H1 (cell line): ENCODE measurements at regions not wholly inside any gene's neighbourhood (a gene's known extent, or its start where the extent isn't known, plus 50 kb on each side); places are given as distances from the start of the nearest gene placed in this dataset.

ENCODE experiments used
- CTCF ChIA-PET: fragments of 300-600 bp; sonication (Branson Sonifier 250); formaldehyde crosslinking; loops from one replicate; lab custom pipeline; 2021; ENCODE audit not compliant: partially characterized antibody; lab: Charles Lee
- POLR2A ChIA-PET: fragments of 300-600 bp; sonication (Branson Sonifier 250); formaldehyde crosslinking; loops from one replicate; lab custom pipeline; 2021; ENCODE audit warnings: inconsistent platforms; ENCODE audit not compliant: partially characterized antibody; lab: Charles Lee
- DNase-seq, 2 experiments: peaks; one replicate each; pipeline versions ENCODE4 v3.0.0 to v3.0.0-alpha.2; 2010 to 2022; ENCODE audit warnings: low spot score in 2 of 2, low read depth in 1 of 2, mixed read lengths in 1 of 2
- FAIRE-seq: peaks from 2 replicates; lab custom pipeline; 2011; peaks lifted over from hg19 to GRCh38; lab: Jason Lieb, UNC
- H2AFZ ChIP-seq: 2 replicates; pipeline ENCODE4 v1.8.1; 2012; ENCODE audit warnings: low read length, inconsistent platforms
- H2AK5ac ChIP-seq: 2 replicates; pipeline ENCODE4 v1.6.1; 2013; ENCODE audit warnings: low read depth, low read length
- H2BK120ac ChIP-seq: replicated peaks from 2 replicates; pipeline ENCODE3; 2013; ENCODE audit warnings: low read depth, low read length, inconsistent platforms
- H2BK12ac ChIP-seq: 2 replicates; pipeline ENCODE4 v1.6.1; 2013; ENCODE audit warnings: low read depth, low read length
- H2BK15ac ChIP-seq: 2 replicates; pipeline ENCODE4 v1.6.1; 2013; ENCODE audit warnings: low read length
- H2BK20ac ChIP-seq: 2 replicates; pipeline ENCODE4 v1.6.1; 2013; ENCODE audit warnings: low read length
- H2BK5ac ChIP-seq: 2 replicates; pipeline ENCODE4 v1.6.1; 2013; ENCODE audit warnings: low read depth, low read length
- H3K14ac ChIP-seq: 2 replicates; pipeline ENCODE4 v1.6.1; 2013; ENCODE audit warnings: inconsistent platforms; ENCODE audit not compliant: insufficient read length
- H3K18ac ChIP-seq: 2 replicates; pipeline ENCODE4 v1.6.1; 2013; ENCODE audit warnings: low read length; ENCODE audit errors: extremely low read depth
- H3K23ac ChIP-seq: 2 replicates; pipeline ENCODE4 v1.6.1; 2013; ENCODE audit warnings: inconsistent platforms; ENCODE audit not compliant: insufficient read length
- H3K23me2 ChIP-seq: 2 replicates; pipeline ENCODE4 v1.6.1; 2013; ENCODE audit warnings: low read depth, low read length
- H3K27ac ChIP-seq: 2 replicates; pipeline ENCODE4 v1.6.1; 2011; ENCODE audit warnings: low read depth, low read length, inconsistent platforms
- H3K27me3 ChIP-seq, 4 experiments: replicated peaks in 1 of 4; 1 replicate in 1 of 4; 2 replicates in 3 of 4; pipeline versions ENCODE4 v1.6.1 to v1.8.1; 2011 to 2013; ENCODE audit warnings: low read length in 3 of 4, mild to moderate bottlenecking in 3 of 4, inconsistent platforms in 2 of 4, mixed read lengths in 2 of 4, moderate library complexity in 1 of 4; ENCODE audit not compliant: control insufficient read depth in 3 of 4, insufficient read depth in 3 of 4; ENCODE audit errors: extremely low read depth in 1 of 4
- H3K36me3 ChIP-seq, 4 experiments: 2 replicates each; pipeline versions ENCODE4 v1.6.1 to v1.8.1; 2011 to 2013; ENCODE audit warnings: mild to moderate bottlenecking in 4 of 4, low read length in 3 of 4, moderate library complexity in 2 of 4, control low read depth in 1 of 4, inconsistent platforms in 1 of 4; ENCODE audit not compliant: insufficient read depth in 4 of 4, control insufficient read depth in 2 of 4
- H3K4ac ChIP-seq: replicated peaks from 2 replicates; pipeline ENCODE3; 2013; ENCODE audit warnings: low read length, low read depth, mixed read lengths, inconsistent platforms; ENCODE audit not compliant: insufficient read length
- H3K4me1 ChIP-seq, 4 experiments: replicated peaks in 1 of 4; 1 replicate in 1 of 4; 2 replicates in 3 of 4; pipeline versions ENCODE4 v1.6.1 to v1.8.1; 2011 to 2013; ENCODE audit warnings: low read length in 3 of 4, inconsistent platforms in 2 of 4, mixed read lengths in 1 of 4; ENCODE audit not compliant: insufficient read depth in 4 of 4, control insufficient read depth in 3 of 4
- H3K4me2 ChIP-seq, 2 experiments: 2 replicates each; pipeline versions ENCODE4 v1.6.1 to v1.8.1; 2011 to 2013; ENCODE audit warnings: low read depth in 2 of 2, low read length in 2 of 2, control low read depth in 1 of 2, inconsistent platforms in 1 of 2, mild to moderate bottlenecking in 1 of 2; ENCODE audit not compliant: insufficient read depth in 1 of 2
- H3K4me3 ChIP-seq, 4 experiments: fragments of 200-600, 300-600 bp in 1 of 4; sonication (generic), shearing (Covaris generic), sonication (Bioruptor Twin) in 1 of 4; 2 replicates each; pipeline versions ENCODE4 v1.5.1 to v1.8.1; 2011 to 2016; ENCODE audit warnings: low read length in 4 of 4, low read depth in 3 of 4, control low read depth in 2 of 4, inconsistent platforms in 2 of 4, mild to moderate bottlenecking in 2 of 4, mixed read lengths in 1 of 4, moderate library complexity in 1 of 4; ENCODE audit not compliant: insufficient read depth in 2 of 4; ENCODE audit errors: extremely low read depth in 1 of 4
- H3K56ac ChIP-seq: replicated peaks from 2 replicates; pipeline ENCODE3; 2013; ENCODE audit warnings: low read depth, mild to moderate bottlenecking, mixed read lengths, low read length, inconsistent platforms; ENCODE audit not compliant: insufficient read length
- H3K79me1 ChIP-seq: 2 replicates; pipeline ENCODE4 v1.6.1; 2013; ENCODE audit warnings: low read depth, low read length, control low read depth
- H3K79me2 ChIP-seq, 2 experiments: 2 replicates each; pipeline versions ENCODE4 v1.6.1 to v1.8.1; 2012 to 2013; ENCODE audit warnings: low read length in 2 of 2, mild to moderate bottlenecking in 2 of 2, inconsistent platforms in 1 of 2; ENCODE audit not compliant: insufficient read depth in 2 of 2, control insufficient read depth in 1 of 2
- H3K9ac ChIP-seq, 4 experiments: replicated peaks in 1 of 4; 1 replicate in 1 of 4; 2 replicates in 3 of 4; pipeline versions ENCODE4 v1.6.1 to v1.8.1; 2011 to 2013; ENCODE audit warnings: low read depth in 3 of 4, low read length in 3 of 4, control low read depth in 2 of 4, mild to moderate bottlenecking in 2 of 4, moderate library complexity in 2 of 4, inconsistent platforms in 1 of 4; ENCODE audit errors: extremely low read depth in 1 of 4
- H3K9me3 ChIP-seq, 2 experiments: 2 replicates each; pipeline versions ENCODE4 v1.6.1 to v1.8.1; 2012 to 2013; ENCODE audit warnings: mild to moderate bottlenecking in 2 of 2, moderate library complexity in 2 of 2, control low read depth in 1 of 2, inconsistent platforms in 1 of 2, low read depth in 1 of 2, low read length in 1 of 2, mixed read lengths in 1 of 2; ENCODE audit not compliant: insufficient read depth in 2 of 2
- H4K20me1 ChIP-seq, 2 experiments: replicated peaks in 1 of 2; 2 replicates each; pipeline versions ENCODE3 to v1.8.1; 2011 to 2013; ENCODE audit warnings: inconsistent platforms in 2 of 2, low read length in 2 of 2, mild to moderate bottlenecking in 1 of 2; ENCODE audit not compliant: insufficient read depth in 2 of 2, control insufficient read depth in 1 of 2
- H4K5ac ChIP-seq: 2 replicates; pipeline ENCODE4 v1.6.1; 2013; ENCODE audit warnings: low read length, low read depth, mixed read lengths, inconsistent platforms; ENCODE audit not compliant: insufficient read length
- H4K8ac ChIP-seq: 2 replicates; pipeline ENCODE4 v1.8.0; 2013; ENCODE audit warnings: mild to moderate bottlenecking, moderate library complexity, low read length, inconsistent platforms; ENCODE audit not compliant: insufficient read depth; ENCODE audit errors: extremely low read depth
- H4K91ac ChIP-seq: replicated peaks from 2 replicates; pipeline ENCODE3; 2013; ENCODE audit warnings: low read length, mixed read lengths, inconsistent platforms; ENCODE audit not compliant: insufficient read length
- ATF3 ChIP-seq: IDR thresholded peaks from 2 replicates; pipeline ENCODE4 v1.6.1; 2011; ENCODE audit warnings: low read depth, mild to moderate bottlenecking, low read length; ENCODE audit not compliant: insufficient read depth
- CEBPB ChIP-seq: IDR thresholded peaks from 2 replicates; pipeline ENCODE4 v1.6.1; 2012; ENCODE audit warnings: low read depth, low read length
- CREB1 ChIP-seq: IDR thresholded peaks from 2 replicates; pipeline ENCODE4 v1.6.1; 2012; ENCODE audit warnings: inconsistent platforms
- E2F6 ChIP-seq: IDR thresholded peaks from 2 replicates; pipeline ENCODE4 v1.6.1; 2012; ENCODE audit warnings: inconsistent platforms
- HDAC2 ChIP-seq, 2 experiments: fragments of 300-600 bp in 1 of 2; sonication (generic) in 1 of 2; IDR thresholded peaks; 2 replicates each; pipeline ENCODE4 v1.6.1; 2011 to 2012; ENCODE audit warnings: low read depth in 2 of 2, low read length in 2 of 2, mild to moderate bottlenecking in 2 of 2, moderate library complexity in 2 of 2, borderline replicate concordance in 1 of 2, inconsistent platforms in 1 of 2
- HDAC6 ChIP-seq: IDR thresholded peaks from one replicate; pipeline ENCODE4 v1.7.1; 2012; ENCODE audit warnings: low read depth, mild to moderate bottlenecking, inconsistent platforms, low read length, moderate library complexity
- JUN ChIP-seq: IDR thresholded peaks from 2 replicates; pipeline ENCODE4 v1.6.1; 2011; ENCODE audit warnings: low read depth, mild to moderate bottlenecking, improper control_type of control experiment, low read length
- KDM5A ChIP-seq: fragments of 200-600 bp; IDR thresholded peaks from 2 replicates; pipeline ENCODE4 v1.7.1; 2012; ENCODE audit warnings: mild to moderate bottlenecking, low read length, inconsistent platforms, mixed read lengths
- PHF8 ChIP-seq: fragments of 200-600 bp; sonication (generic); conservative IDR thresholded peaks from 2 replicates; pipeline ENCODE4 v1.7.1; 2012; ENCODE audit warnings: low read depth, mild to moderate bottlenecking, inconsistent platforms, low read length, moderate library complexity
- POLR2AphosphoS5 ChIP-seq: IDR thresholded peaks from 2 replicates; pipeline ENCODE4 v1.6.1; 2011; ENCODE audit warnings: low read depth, low read length
- SIX5 ChIP-seq: IDR thresholded peaks from 2 replicates; pipeline ENCODE4 v1.6.1; 2011; ENCODE audit warnings: mild to moderate bottlenecking, low read depth, low read length
- SRF ChIP-seq: IDR thresholded peaks from 2 replicates; pipeline ENCODE4 v1.6.1; 2011; ENCODE audit warnings: mild to moderate bottlenecking, low read depth, low read length, moderate library complexity
- WGBS, 2 experiments: shearing (Covaris generic) in 1 of 2; methylation state at CpG; one replicate each; pipeline versions ENCODE4 v1.1.6 to v1.1.7; 2013 to 2015; ENCODE audit warnings: low lambda C conversion rate in 2 of 2, mixed read lengths in 2 of 2, inconsistent platforms in 1 of 2, low coverage in 1 of 2, missing lambda C conversion rate in 1 of 2; ENCODE audit not compliant: insufficient replicate concordance in 2 of 2, insufficient coverage in 1 of 2, insufficient read length in 1 of 2; ENCODE audit errors: extremely low coverage in 1 of 2, missing lambda C conversion rate in 1 of 2; 5-methylcytosine and 5-hydroxymethylcytosine counted together

GRCh38 chr4:189870511-189871234, 70.0 kb upstream of the FRG1 start:
- Histone ChIP-seq H2AFZ (no peak overlapping the region), H3K4me2 (no peak overlapping the region), H2BK5ac (no peak overlapping the region), H3K79me2 (no peaks in the 10 kb centered on the region), H3K9ac (no peak overlapping the region), H2BK120ac (no peak overlapping the region), H3K23me2 (no peaks in the 10 kb centered on the region), H2BK20ac (no peak overlapping the region), H2BK15ac (no peak overlapping the region), H3K56ac (no peak overlapping the region), H3K23ac (no peak overlapping the region), H4K20me1 (no peaks in the 10 kb centered on the region), H3K36me3 (no peaks in the 10 kb centered on the region), H3K4me3 (no peak overlapping the region), H4K91ac (no peak overlapping the region), H2AK5ac (no peak overlapping the region), H4K5ac (no peak overlapping the region), H3K27ac (no peak overlapping the region), H3K9me3 (no peaks in the 10 kb centered on the region), H3K79me1 (no peaks in the 10 kb centered on the region), H4K8ac (no peak overlapping the region), H3K4ac (no peak overlapping the region), H3K14ac (no peak overlapping the region), H2BK12ac (no peak overlapping the region), H3K27me3 (no peaks in the 10 kb centered on the region), H3K4me1 (no peaks in the 10 kb centered on the region), H3K18ac (no peak overlapping the region)
- DNase-seq, result no peak
- WGBS, 2 experiments, result 84% methylated on average over 9 of the region's 9 CpGs; no CpG with 5 or more reads in 1 of the 2 experiments
- no peak for FAIRE-seq
- ChIA-PET CTCF (no interaction called here), POLR2A (no interaction called here)
- no peak for TF ChIP-seq E2F6
- no peak for TF ChIP-seq JUN
- TF ChIP-seq POLR2AphosphoS5, result no peak
- TF ChIP-seq SRF, result no peak
- no peak for TF ChIP-seq SIX5
- TF ChIP-seq HDAC6, result no peak
- no peak for TF ChIP-seq HDAC2 (IDR thresholded peaks at IDR 0.05; ENCODE audit: borderline replicate concordance in 1 of 2, low read depth in 2 of 2, low read length in 2 of 2)
- no peak for TF ChIP-seq PHF8
- no peak for TF ChIP-seq ATF3
- TF ChIP-seq CREB1, result no peak
- no peak for TF ChIP-seq KDM5A
- no peak for TF ChIP-seq CEBPB
